ENCODE measurements at regions not wholly inside any gene's neighbourhood (a gene's known extent, or its start where the extent isn't known, plus 50 kb on each side); places are given as distances from the start of the nearest gene placed in this dataset.

GRCh38 chr1:116460783-116461376 is 87.8 kb downstream of the ATP1A1 start:
- peaks cover 8% of the 10 kb centered on the region for H3K27me3 Mint-ChIP-seq (ENCODE audit: low read depth)
- H3K27ac Mint-ChIP-seq (ENCODE audit: unreplicated experiment), result no peak overlapping the region
- peaks cover 3% of the 10 kb centered on the region for H3K36me3 Mint-ChIP-seq (ENCODE audit: low read depth)
- no peaks in the 10 kb centered on the region for H3K4me1 Mint-ChIP-seq (ENCODE audit: low read depth)
- no peaks in the 10 kb centered on the region for H3K9me3 Mint-ChIP-seq (ENCODE audit: low read depth)
- no peak for TF ChIP-seq CTCF (IDR thresholded peaks at IDR 0.05)
- H3K4me3 Mint-ChIP-seq (ENCODE audit: unreplicated experiment), result no peak overlapping the region
- no peak for DNase-seq (ENCODE audit: low spot score)

- no peak for TF ChIP-seq CTCF (IDR thresholded peaks at IDR 0.05)
- H3K27ac Mint-ChIP-seq (ENCODE audit: unreplicated experiment), result no peak overlapping the region
- H3K27me3 Mint-ChIP-seq (ENCODE audit: low read depth), result peaks cover 8% of the 10 kb centered on the region
- H3K9me3 Mint-ChIP-seq (ENCODE audit: low read depth), result no peaks in the 10 kb centered on the region
- peaks cover 4% of the 10 kb centered on the region for H3K36me3 Mint-ChIP-seq (ENCODE audit: low read depth)
- H3K4me1 Mint-ChIP-seq (ENCODE audit: low read depth), result no peaks in the 10 kb centered on the region
- no peak for DNase-seq (ENCODE audit: low spot score)
- H3K4me3 Mint-ChIP-seq (ENCODE audit: unreplicated experiment), result no peak overlapping the region
These were observed 88.7 kb downstream of the ATP1A1 start for GRCh38 chr1:116461723-116462122.

GRCh38 chr1:116462722-116463121 is 89.7 kb downstream of the ATP1A1 start:
- Mint-ChIP-seq H3K36me3 (ENCODE audit: low read depth) (peaks cover 6% of the 10 kb centered on the region), H3K9me3 (ENCODE audit: low read depth) (no peaks in the 10 kb centered on the region), H3K4me1 (ENCODE audit: low read depth) (no peaks in the 10 kb centered on the region), H3K27me3 (ENCODE audit: low read depth) (peaks cover 8% of the 10 kb centered on the region), H3K27ac (ENCODE audit: unreplicated experiment) (no peak overlapping the region), H3K4me3 (ENCODE audit: unreplicated experiment) (no peak overlapping the region)
- DNase-seq (ENCODE audit: low spot score), result no peak
- no peak for TF ChIP-seq CTCF (IDR thresholded peaks at IDR 0.05)

- peaks cover 8% of the 10 kb centered on the region for H3K27me3 Mint-ChIP-seq (ENCODE audit: low read depth)
These were observed 90.7 kb downstream of the ATP1A1 start for GRCh38 chr1:116463730-116464129.

More at GRCh38 chr1:116463730-116464129, 90.7 kb downstream of the ATP1A1 start:
- no peaks in the 10 kb centered on the region for H3K4me1 Mint-ChIP-seq (ENCODE audit: low read depth)
- no peak for TF ChIP-seq CTCF (IDR thresholded peaks at IDR 0.05)
- no peaks in the 10 kb centered on the region for H3K9me3 Mint-ChIP-seq (ENCODE audit: low read depth)
- DNase-seq (ENCODE audit: low spot score), result no peak
- no peak overlapping the region for H3K4me3 Mint-ChIP-seq (ENCODE audit: unreplicated experiment)
- H3K36me3 Mint-ChIP-seq (ENCODE audit: low read depth), result peaks cover 6% of the 10 kb centered on the region
- no peak overlapping the region for H3K27ac Mint-ChIP-seq (ENCODE audit: unreplicated experiment)

All from chondrocyte (in vitro differentiated cells).